Ovary (tissue), 7 donors: ENCODE measurements at regions not wholly inside any gene's neighbourhood (a gene's known extent, or its start where the extent isn't known, plus 50 kb on each side); places are given as distances from the start of the nearest gene placed in this dataset.

Experiments
- DNase-seq, 5 donors: peaks; one replicate each; pipeline ENCODE4 v3.0.0-alpha.2; 2019 to 2020
- H3K27ac ChIP-seq, 2 donors: fragments of 200-600 bp; one replicate each; pipeline versions ENCODE4 v1.5.1 to v1.8.0; 2019 to 2022
- H3K27me3 ChIP-seq: fragments of 200-600 bp; one replicate; pipeline ENCODE4 v1.8.0; 2022
- H3K36me3 ChIP-seq: fragments of 200-600 bp; sonication (generic); one replicate; pipeline ENCODE4 v1.5.1; 2019
- H3K4me1 ChIP-seq: one replicate; pipeline ENCODE4 v1.8.1; 2013; ENCODE audit warnings: mild to moderate bottlenecking, moderate library complexity; ENCODE audit not compliant: insufficient read depth
- H3K4me3 ChIP-seq: fragments of 200-600 bp; sonication (generic); one replicate; pipeline ENCODE4 v1.5.1; 2017
- H3K9me3 ChIP-seq, 2 donors: fragments of 200-600 bp in 1 of 2; sonication (generic) in 1 of 2; one replicate each; pipeline versions ENCODE4 v1.5.1 to v1.8.1; 2013 to 2019; ENCODE audit warnings: mild to moderate bottlenecking in 1 of 2, moderate library complexity in 1 of 2
- CTCF ChIP-seq, 3 donors: fragments of 450-650 bp in 2 of 3; fragments of 200-600 bp in 1 of 3; IDR thresholded peaks; one replicate each; pipeline versions ENCODE4 v1.5.1 to v1.8.0; 2016 to 2022; ENCODE audit warnings: antibody characterized with exemption in 3 of 3, mild to moderate bottlenecking in 1 of 3
- EP300 ChIP-seq: sonication (generic); formaldehyde crosslinking; IDR thresholded peaks from one replicate; pipeline ENCODE4 v1.6.1; 2017; ENCODE audit warnings: antibody characterized with exemption
- POLR2A ChIP-seq: fragments of 450-650 bp; IDR thresholded peaks from one replicate; pipeline ENCODE4 v1.6.1; 2017; ENCODE audit warnings: antibody characterized with exemption, mild to moderate bottlenecking, moderate library complexity
- WGBS, 3 donors: extraction: QIAGEN DNeasy Blood & Tissue Kit in 1 of 3; methylation state at CpG; one replicate each; pipeline versions ENCODE4 v1.1.5 to v1.1.7; 2013 to 2017; 5-methylcytosine and 5-hydroxymethylcytosine counted together
- intact Hi-C, 4 donors: fragments of 100-400 bp; cut with DNase I; formaldehyde crosslinking; loops; one replicate each; pipeline versions ENCODE4 v1.11.0 to v1.15.1; 2022 to 2023
- donor health status: DM: no; HTN: no; CAD: no; lungs with moderate emphysema.
- donor health status: DM: no; HTN: no; CAD: no.
- donor health status: Bipolar disorder and iron deficiency.
- donor health status: DM: no; HTN: no; CAD: no.
- donor health status: DM: yes; HTN: yes; CAD: no.

- TF ChIP-seq POLR2A (no peak), EP300 (no peak), CTCF (IDR thresholded peaks at IDR 0.05) (no peak)
- no peaks in the 10 kb centered on the region for H3K36me3 ChIP-seq
- no peak overlapping the region for H3K4me3 ChIP-seq
- intact Hi-C loops = loop anchor here in 1 of 4 donors (10.0 kb wide), 1 partner anchor 434 kb away; no protein-coding TSS in a partner anchor
- DNase-seq = no peak
- H3K27ac ChIP-seq = no peak overlapping the region
- peaks cover 1% of the 10 kb centered on the region for H3K4me1 ChIP-seq
- no peaks in the 10 kb centered on the region for H3K9me3 ChIP-seq
- no peaks in the 10 kb centered on the region for H3K27me3 ChIP-seq
Measured at GRCh38 chr13:107649079-107649478, 566.3 kb downstream of the LIG4 start.

- no peak for DNase-seq
Measured at GRCh38 chr13:107644136-107644535, 571.2 kb downstream of the LIG4 start.

GRCh38 chr13:107643615-107644014 lies 571.7 kb downstream of the LIG4 start:
- intact Hi-C loops = loop anchor here in 1 of 4 donors (10.0 kb wide), 1 partner anchor 429 kb away; no protein-coding TSS in a partner anchor
- no peaks in the 10 kb centered on the region for H3K27me3 ChIP-seq
- WGBS, 3 donors = 85 to 97% (median 88%) methylated on average over 1 of the region's 1 CpG
- no peak overlapping the region for H3K4me3 ChIP-seq
- H3K27ac ChIP-seq = no peak overlapping the region
- H3K9me3 ChIP-seq = no peaks in the 10 kb centered on the region
- H3K4me1 ChIP-seq = peaks cover 3% of the 10 kb centered on the region
- no peaks in the 10 kb centered on the region for H3K36me3 ChIP-seq
- no peak for DNase-seq
- TF ChIP-seq POLR2A (no peak), CTCF (IDR thresholded peaks at IDR 0.05) (no peak), EP300 (no peak)

More at GRCh38 chr13:107644136-107644535, 571.2 kb downstream of the LIG4 start:
- H3K27ac ChIP-seq = no peak overlapping the region
- H3K27me3 ChIP-seq = no peaks in the 10 kb centered on the region
- 88 to 91% (median 89%) methylated on average over 4 of the region's 4 CpGs for WGBS, 3 donors
- intact Hi-C loops = loop anchor here in 1 of 4 donors (10.0 kb wide), 1 partner anchor 429 kb away; no protein-coding TSS in a partner anchor
- H3K4me3 ChIP-seq = no peak overlapping the region
- no peaks in the 10 kb centered on the region for H3K9me3 ChIP-seq
- no peak for TF ChIP-seq POLR2A
- no peak for TF ChIP-seq EP300
- TF ChIP-seq CTCF (IDR thresholded peaks at IDR 0.05) = no peak
- peaks cover 3% of the 10 kb centered on the region for H3K4me1 ChIP-seq
- no peaks in the 10 kb centered on the region for H3K36me3 ChIP-seq

- Histone ChIP-seq H3K4me1 (peaks cover 3% of the 10 kb centered on the region), H3K9me3 (no peaks in the 10 kb centered on the region), H3K36me3 (no peaks in the 10 kb centered on the region), H3K27ac (no peak overlapping the region), H3K4me3 (no peak overlapping the region), H3K27me3 (no peaks in the 10 kb centered on the region)
- TF ChIP-seq EP300 (no peak), CTCF (IDR thresholded peaks at IDR 0.05) (no peak), POLR2A (no peak)
- DNase-seq = no peak
- WGBS, 3 donors = 73 to 82% (median 80%) methylated on average over 5 of the region's 5 CpGs
- intact Hi-C loops = loop anchor here in 1 of 4 donors (10.0 kb wide), 1 partner anchor 428 kb away; no protein-coding TSS in a partner anchor
Measured at GRCh38 chr13:107642831-107643230, 572.5 kb downstream of the LIG4 start.
